HEK293 (cell line): ENCODE measurements at regions not wholly inside any gene's neighbourhood (a gene's known extent, or its start where the extent isn't known, plus 50 kb on each side); places are given as distances from the start of the nearest gene placed in this dataset.

Experiments
- CTCF ChIA-PET: fragments of 350-600 bp; formaldehyde crosslinking; extraction: SDS; loops from one replicate; lab custom pipeline; 2021; ENCODE audit warnings: antibody characterized with exemption; lab: Yijun Ruan, JAX
- POLR2A ChIA-PET: fragments of 300-600 bp; formaldehyde crosslinking; extraction: SDS; loops from one replicate; lab custom pipeline; 2020; ENCODE audit warnings: antibody characterized with exemption, inconsistent platforms; lab: Yijun Ruan, JAX
- H3K27ac ChIP-seq: fragments of 200-500 bp; sonication (Bioruptor generic); 2 replicates; pipeline ENCODE4 v1.5.1; 2014; ENCODE audit warnings: low read depth, low read length, control low read depth, inconsistent platforms; ENCODE audit errors: extremely low read depth
- H3K36me3 ChIP-seq, 2 experiments: fragments of 200-500 bp in 1 of 2; sonication (Bioruptor generic) in 1 of 2; 1 replicate in 1 of 2; 2 replicates in 1 of 2; pipeline ENCODE4 v1.5.1; 2014 to 2017; ENCODE audit warnings: inconsistent platforms in 2 of 2, low read length in 2 of 2; ENCODE audit not compliant: control insufficient read depth in 2 of 2, insufficient read depth in 1 of 2
- H3K4me1 ChIP-seq: fragments of 200-500 bp; sonication (Bioruptor generic); 2 replicates; pipeline ENCODE4 v1.5.1; 2014; ENCODE audit warnings: mild to moderate bottlenecking, low read length, inconsistent platforms; ENCODE audit not compliant: control insufficient read depth, insufficient read depth
- H3K4me3 ChIP-seq: 2 replicates; pipeline ENCODE4 v1.5.1; 2011; ENCODE audit warnings: low read depth, mild to moderate bottlenecking, control low read depth, low read length, moderate library complexity
- H3K9me3 ChIP-seq: fragments of 200-500 bp; sonication (Bioruptor generic); 2 replicates; pipeline ENCODE4 v1.5.1; 2014; ENCODE audit warnings: low read depth, low read length, inconsistent platforms; ENCODE audit not compliant: control insufficient read depth, insufficient read depth
- ATF2 ChIP-seq: fragments of 450-650 bp; formaldehyde crosslinking; IDR thresholded peaks from 2 replicates; pipeline ENCODE4 v1.5.1; 2016; ENCODE audit warnings: missing biosample characterization, missing genetic modification characterization, low read depth
- BCL11B ChIP-seq: fragments of 450-650 bp; formaldehyde crosslinking; IDR thresholded peaks from 2 replicates; pipeline ENCODE4 v1.5.1; 2016; ENCODE audit warnings: low read depth, missing biosample characterization, missing genetic modification characterization
- KLF9 ChIP-seq: fragments of 450-650 bp; formaldehyde crosslinking; IDR thresholded peaks from 2 replicates; pipeline ENCODE4 v1.5.1; 2016; ENCODE audit warnings: missing biosample characterization, missing genetic modification characterization, low read depth
- MZF1 ChIP-seq: fragments of 450-650 bp; formaldehyde crosslinking; IDR thresholded peaks from 2 replicates; pipeline ENCODE4 v1.5.1; 2017; ENCODE audit warnings: missing biosample characterization, missing genetic modification characterization, borderline replicate concordance
- OSR2 ChIP-seq: fragments of 450-650 bp; formaldehyde crosslinking; IDR thresholded peaks from 2 replicates; pipeline ENCODE4 v1.5.1; 2016; ENCODE audit warnings: missing biosample characterization, missing genetic modification characterization
- REPIN1 ChIP-seq: fragments of 450-650 bp; formaldehyde crosslinking; IDR thresholded peaks from 2 replicates; pipeline ENCODE4 v1.5.1; 2017; ENCODE audit warnings: missing biosample characterization, missing genetic modification characterization, low read depth
- SCRT1 ChIP-seq: fragments of 450-650 bp; formaldehyde crosslinking; IDR thresholded peaks from 2 replicates; pipeline ENCODE4 v1.5.1; 2016; ENCODE audit warnings: missing biosample characterization, missing genetic modification characterization, borderline replicate concordance
- ZBTB49 ChIP-seq: fragments of 450-650 bp; formaldehyde crosslinking; IDR thresholded peaks from 2 replicates; pipeline ENCODE4 v1.5.1; 2016; ENCODE audit warnings: missing biosample characterization, missing genetic modification characterization, low read depth
- ZNF202 ChIP-seq: fragments of 450-650 bp; formaldehyde crosslinking; IDR thresholded peaks from 2 replicates; pipeline ENCODE4 v1.5.1; 2016; ENCODE audit warnings: missing biosample characterization, missing genetic modification characterization, borderline replicate concordance
- ZNF280D ChIP-seq: fragments of 450-650 bp; formaldehyde crosslinking; IDR thresholded peaks from 2 replicates; pipeline ENCODE4 v1.5.1; 2016; ENCODE audit warnings: missing biosample characterization, missing genetic modification characterization
- ZNF398 ChIP-seq: fragments of 450-650 bp; formaldehyde crosslinking; IDR thresholded peaks from 2 replicates; pipeline ENCODE4 v1.5.1; 2017; ENCODE audit warnings: missing biosample characterization, missing genetic modification characterization
- ZNF555 ChIP-seq: fragments of 450-650 bp; formaldehyde crosslinking; conservative IDR thresholded peaks from 2 replicates; pipeline ENCODE4 v1.5.1; 2017; ENCODE audit warnings: missing biosample characterization, mild to moderate bottlenecking, missing genetic modification characterization, inconsistent platforms
- ZNF785 ChIP-seq: fragments of 450-650 bp; formaldehyde crosslinking; IDR thresholded peaks from 2 replicates; pipeline ENCODE4 v1.5.1; 2016; ENCODE audit warnings: missing biosample characterization, missing genetic modification characterization

GRCh38 chr5:51599587-51599986 is 216.3 kb downstream of the ISL1 start:
- H3K27ac ChIP-seq = no peak overlapping the region
- POLR2A ChIA-PET = no interaction called here
- no peak overlapping the region for H3K4me3 ChIP-seq
- no peaks in the 10 kb centered on the region for H3K4me1 ChIP-seq
- CTCF ChIA-PET = interaction anchor here (0.6 kb wide), 1 partner anchor 13 kb away, joined by 3 read pairs; no protein-coding TSS in a partner anchor
- no peaks in the 10 kb centered on the region for H3K36me3 ChIP-seq
- H3K9me3 ChIP-seq = no peaks in the 10 kb centered on the region
- TF ChIP-seq MZF1 (tag by site-specific recombination) = no peak
- no peak for TF ChIP-seq SCRT1 (tag by site-specific recombination)
- no peak for TF ChIP-seq BCL11B (tag by site-specific recombination)
- no peak for TF ChIP-seq REPIN1
- TF ChIP-seq ZNF555 (tag by site-specific recombination) = no peak
- TF ChIP-seq OSR2 = no peak
- TF ChIP-seq ZNF202 (tag by site-specific recombination) = no peak
- TF ChIP-seq ZBTB49 (tag by site-specific recombination) = no peak
- no peak for TF ChIP-seq ZNF398

GRCh38 chr5:51604324-51604723 is 221.1 kb downstream of the ISL1 start:
- Histone ChIP-seq H3K4me3 (no peak overlapping the region), H3K9me3 (no peaks in the 10 kb centered on the region), H3K36me3 (no peaks in the 10 kb centered on the region), H3K27ac (no peak overlapping the region), H3K4me1 (no peaks in the 10 kb centered on the region)
- CTCF ChIA-PET = interaction anchor here (1.0 kb wide), 1 partner anchor 236 kb away, joined by 3 read pairs; no protein-coding TSS in a partner anchor
- POLR2A ChIA-PET = no interaction called here
- no peak for TF ChIP-seq KLF9 (tag by site-specific recombination)
- no peak for TF ChIP-seq ZNF785 (tag by site-specific recombination)
- no peak for TF ChIP-seq ZNF280D (tag by site-specific recombination)
- TF ChIP-seq ATF2 (tag by site-specific recombination) = peak; percentile 59
